Stomach smooth muscle (tissue), 2 donors: ENCODE measurements at regions not wholly inside any gene's neighbourhood (a gene's known extent, or its start where the extent isn't known, plus 50 kb on each side); places are given as distances from the start of the nearest gene placed in this dataset.
"Not testable (repeated sequence)": the region's sequence is repeated elsewhere in the genome, so short reads cannot be mapped to it uniquely, and the experiment has no call there.

Experiments used
- H3K27ac ChIP-seq: one replicate; pipeline ENCODE4 v1.7.0; 2013; ENCODE audit warnings: mild to moderate bottlenecking, low read length, inconsistent platforms
- H3K27me3 ChIP-seq, 2 donors: one replicate each; pipeline ENCODE4 v1.7.0; 2013; ENCODE audit warnings: low read length in 2 of 2; ENCODE audit not compliant: insufficient read depth in 2 of 2, control insufficient read depth in 1 of 2
- H3K36me3 ChIP-seq, 2 donors: one replicate each; pipeline ENCODE4 v1.7.0; 2013; ENCODE audit warnings: low read length in 2 of 2; ENCODE audit not compliant: control insufficient read depth in 2 of 2, insufficient read depth in 2 of 2
- H3K4me1 ChIP-seq: one replicate; pipeline ENCODE4 v1.7.0; 2013; ENCODE audit warnings: low read length; ENCODE audit not compliant: control insufficient read depth, insufficient read depth
- H3K4me3 ChIP-seq, 2 donors: one replicate each; pipeline ENCODE4 v1.7.0; 2013; ENCODE audit warnings: low read length in 2 of 2
- H3K9ac ChIP-seq, 2 donors: one replicate each; pipeline ENCODE4 v1.7.0; 2013; ENCODE audit warnings: low read length in 2 of 2, mild to moderate bottlenecking in 1 of 2
- H3K9me3 ChIP-seq, 2 donors: one replicate each; pipeline ENCODE4 v1.7.0; 2013; ENCODE audit warnings: low read length in 2 of 2; ENCODE audit not compliant: control insufficient read depth in 2 of 2
- donor health status: healthy.
- donor health status: Pancreatic carcinoma.

DNA sequence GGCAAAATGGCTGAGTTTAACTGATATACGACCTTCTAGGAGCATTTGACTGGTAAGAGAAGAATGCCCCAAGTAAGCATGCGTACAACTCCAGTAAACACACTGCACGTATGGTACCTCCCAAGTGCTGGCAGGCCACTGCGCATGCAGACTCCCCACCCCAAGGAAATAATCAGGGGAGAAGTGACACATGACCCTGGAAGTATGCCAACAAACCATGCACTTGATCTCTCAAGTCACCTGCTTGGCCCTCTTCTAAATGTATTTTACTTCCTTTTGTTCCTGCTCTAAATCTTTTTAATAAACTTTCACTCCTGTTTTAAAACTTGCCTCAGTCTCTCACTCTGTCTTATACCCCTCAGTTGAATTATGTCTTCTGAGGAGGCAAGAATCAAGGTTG, 129.8 kb upstream of the COL5A2 start:
- no peak overlapping the region for H3K9ac ChIP-seq
- no peak overlapping the region for H3K27ac ChIP-seq
- no peaks in the 10 kb centered on the region for H3K36me3 ChIP-seq
- H3K4me1 ChIP-seq = no peaks in the 10 kb centered on the region
- H3K4me3 ChIP-seq = no peak overlapping the region
- H3K9me3 ChIP-seq = no peaks in the 10 kb centered on the region
- no peaks in the 10 kb centered on the region for H3K27me3 ChIP-seq

DNA sequence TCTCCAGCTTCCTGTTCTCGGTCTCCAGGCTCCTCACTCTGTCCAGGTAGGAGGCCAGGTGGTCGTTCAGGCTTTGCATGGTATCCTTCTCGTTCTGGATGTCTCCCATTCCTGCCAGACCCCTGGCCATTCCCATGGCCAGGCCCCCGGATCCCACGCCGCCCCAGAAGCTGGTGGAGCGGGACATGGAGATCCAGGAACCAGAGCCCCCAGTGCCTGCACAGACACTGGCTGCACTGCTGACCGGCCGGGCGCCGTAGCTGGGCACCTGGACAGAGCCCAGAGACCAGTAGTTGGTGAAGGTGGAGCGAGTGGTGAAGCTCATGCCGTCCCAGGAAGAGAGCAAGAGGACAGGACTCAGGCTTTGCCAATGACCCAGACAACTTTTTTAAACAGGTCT, 129.1 kb upstream of the WDR75 start:
- Histone ChIP-seq H3K4me3 (no peak overlapping the region), H3K27ac (no peak overlapping the region), H3K27me3 (no peaks in the 10 kb centered on the region), H3K36me3 (no peaks in the 10 kb centered on the region), H3K9ac (no peak overlapping the region), H3K9me3 (no peaks in the 10 kb centered on the region), H3K4me1 (no peaks in the 10 kb centered on the region)

DNA sequence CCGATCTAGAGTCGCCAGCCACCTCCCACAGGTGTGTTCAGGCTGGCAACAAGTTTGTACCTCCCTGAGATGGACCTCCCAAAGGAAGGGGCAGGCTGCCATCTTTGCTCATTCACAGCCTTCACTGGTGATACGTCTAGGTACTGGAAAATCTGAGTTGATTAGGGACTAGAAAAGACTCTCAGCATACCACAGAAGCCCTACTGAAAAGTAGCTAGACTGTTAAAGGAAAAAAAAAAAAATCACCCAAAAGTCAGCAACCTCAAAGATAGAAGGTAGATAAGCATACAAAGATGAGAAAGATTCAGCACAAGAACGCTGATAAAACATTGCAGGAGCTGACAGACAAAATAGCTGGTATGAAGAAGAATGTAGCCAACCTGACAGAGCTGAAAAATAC, 128.6 kb upstream of the WDR75 start:
- Histone ChIP-seq H3K9ac (no peak overlapping the region), H3K36me3 (no peaks in the 10 kb centered on the region), H3K27ac (no peak overlapping the region), H3K4me1 (no peaks in the 10 kb centered on the region), H3K4me3 (no peak overlapping the region), H3K9me3 (no peaks in the 10 kb centered on the region), H3K27me3 (no peaks in the 10 kb centered on the region)

DNA sequence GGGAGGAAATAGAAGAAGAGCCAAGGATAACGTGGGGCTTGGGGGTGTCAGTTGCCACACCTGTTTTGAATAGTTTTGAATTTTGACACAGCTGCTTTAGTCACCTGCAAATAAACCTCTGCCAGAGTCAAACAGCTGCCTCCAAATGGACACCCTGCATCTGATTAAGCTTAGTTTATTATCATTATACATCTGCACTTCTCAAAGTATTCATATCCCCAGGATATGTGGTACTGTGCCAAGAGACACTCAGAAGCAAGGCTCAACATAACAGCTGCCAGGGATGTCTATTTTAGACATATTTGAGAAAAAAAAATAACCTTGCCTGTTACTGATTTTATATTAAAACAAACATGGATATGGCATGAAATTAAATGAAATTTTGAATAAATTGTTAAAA, 122.5 kb upstream of the WDR75 start:
- Histone ChIP-seq H3K36me3 (no peaks in the 10 kb centered on the region), H3K9me3 (peaks cover 0 to 6% of the 10 kb centered on the region in 2 donors), H3K27ac (no peak overlapping the region), H3K27me3 (no peaks in the 10 kb centered on the region), H3K4me1 (no peaks in the 10 kb centered on the region), H3K9ac (no peak overlapping the region), H3K4me3 (no peak overlapping the region)

DNA sequence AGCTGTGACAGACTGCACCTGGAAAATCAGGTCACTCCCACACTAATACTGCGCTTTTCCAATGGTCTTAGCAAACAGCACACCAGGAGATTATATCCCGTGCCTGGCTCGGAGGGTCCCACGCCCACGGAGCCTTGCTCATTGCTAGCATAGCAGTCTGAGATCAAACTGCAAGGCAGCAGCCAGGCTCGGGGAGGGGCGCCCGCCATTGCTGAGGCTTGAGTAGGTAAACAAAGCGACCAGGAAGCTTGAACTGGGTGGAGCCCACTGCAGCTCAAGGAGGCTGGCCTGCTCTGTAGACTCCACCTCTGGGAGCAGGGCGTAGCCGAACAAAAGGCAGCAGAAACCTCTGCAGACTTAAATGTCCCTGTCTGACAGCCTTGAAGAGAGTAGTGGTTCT, 121.8 kb upstream of the WDR75 start:
- not testable (repeated sequence) for H3K4me1 ChIP-seq, H3K36me3 ChIP-seq, H3K9me3 ChIP-seq, H3K9ac ChIP-seq, H3K27ac ChIP-seq, H3K27me3 ChIP-seq, H3K4me3 ChIP-seq

DNA sequence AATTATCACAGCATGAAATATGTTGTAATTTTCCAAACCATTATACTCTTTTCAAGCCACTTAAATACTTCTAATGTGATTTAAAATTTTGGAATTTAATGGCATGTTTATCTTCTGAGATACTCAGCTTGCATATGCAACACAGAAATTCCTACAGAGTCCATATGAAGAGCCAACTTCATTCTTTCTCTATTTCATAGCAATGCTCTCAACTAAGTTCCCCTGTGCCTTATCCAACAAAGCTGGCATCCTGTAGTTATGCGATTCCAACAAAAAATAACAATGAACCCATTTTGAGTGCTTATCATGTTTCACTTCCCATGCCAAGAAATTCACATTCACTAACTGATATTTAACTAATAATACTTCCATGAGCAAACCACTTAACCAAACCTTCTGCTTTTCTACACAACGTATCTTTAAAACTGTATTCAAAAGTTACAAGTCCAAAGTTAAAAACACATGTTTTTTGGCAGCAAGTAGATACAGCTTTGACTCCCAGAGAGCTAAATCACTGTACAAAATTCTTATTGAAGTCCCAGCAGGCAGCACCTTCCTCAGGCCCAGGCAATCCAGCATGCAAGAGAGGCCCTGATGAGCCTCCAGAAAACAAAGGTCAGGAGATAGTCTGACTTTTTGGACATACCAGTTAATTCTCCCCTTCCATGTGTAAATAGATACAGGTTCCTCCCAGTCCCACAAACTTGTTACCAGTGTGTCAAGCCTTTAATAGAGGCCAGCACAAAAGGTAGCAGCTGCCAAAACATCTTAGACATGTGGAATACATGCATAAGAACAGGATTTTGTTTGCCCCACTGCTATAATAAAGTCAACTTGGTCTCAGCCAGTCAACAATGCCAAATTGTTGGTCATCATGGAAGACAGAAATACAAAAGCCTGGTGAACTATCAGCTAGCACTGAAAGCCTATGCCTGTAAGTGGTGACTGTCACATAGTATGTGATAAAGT, 113.1 kb upstream of the WDR75 start:
- H3K27me3 ChIP-seq = no peaks in the 10 kb centered on the region
- H3K36me3 ChIP-seq = no peaks in the 10 kb centered on the region
- H3K9ac ChIP-seq = no peak overlapping the region
- H3K4me1 ChIP-seq = peaks cover 3% of the 10 kb centered on the region
- H3K9me3 ChIP-seq = no peaks in the 10 kb centered on the region
- H3K27ac ChIP-seq = no peak overlapping the region
- no peak overlapping the region for H3K4me3 ChIP-seq

DNA sequence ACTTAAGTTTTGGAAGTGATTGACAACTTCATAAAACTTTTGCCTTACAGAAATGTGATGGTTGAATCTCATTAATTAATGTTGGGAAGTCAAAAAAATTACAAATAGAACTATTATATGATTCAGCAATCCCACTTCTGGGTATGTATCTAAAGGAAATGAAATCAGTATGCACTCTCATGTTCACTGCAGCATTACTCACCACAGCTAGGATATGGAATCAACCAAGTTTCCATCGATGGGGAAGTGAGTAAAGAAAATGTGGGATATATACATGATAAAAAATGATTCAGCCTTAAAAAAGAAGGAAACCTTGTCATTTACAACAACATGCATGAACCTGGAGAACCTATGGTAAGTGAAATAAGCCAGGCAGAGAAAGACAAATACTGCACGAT, 112.4 kb upstream of the WDR75 start:
- Histone ChIP-seq H3K9me3 (no peaks in the 10 kb centered on the region), H3K36me3 (no peaks in the 10 kb centered on the region), H3K27ac (no peak overlapping the region)

DNA sequence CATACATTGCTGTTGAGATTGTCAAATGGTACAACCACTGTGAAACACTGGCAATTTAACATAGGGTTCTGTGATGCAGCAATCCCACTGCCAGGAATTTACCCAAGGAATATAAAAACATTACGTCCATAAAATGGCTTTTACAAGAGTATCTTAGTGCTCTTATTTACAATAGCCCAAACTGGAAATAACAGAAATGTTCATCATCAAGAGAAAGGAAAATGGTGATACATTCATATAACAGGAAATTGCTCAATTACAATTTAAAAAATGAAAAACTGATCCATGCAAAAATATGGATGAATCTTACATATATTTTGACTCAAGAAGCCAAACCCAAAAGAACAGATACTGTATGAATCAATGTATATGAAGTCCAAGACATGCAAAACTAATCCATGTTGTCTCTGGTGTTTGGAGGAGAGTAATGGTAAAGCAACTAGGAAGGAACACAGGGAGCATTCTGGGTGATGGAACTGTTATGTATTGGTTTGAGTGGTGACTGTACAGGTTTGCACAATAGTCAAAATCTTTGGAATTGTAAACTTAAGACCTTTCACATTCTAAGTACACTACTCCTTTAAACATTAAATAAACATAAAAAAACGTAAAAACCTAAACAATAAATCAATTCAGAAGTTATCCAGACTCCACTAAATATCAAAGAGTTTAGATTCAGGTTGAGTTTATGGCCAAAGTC, 104.8 kb upstream of the WDR75 start:
- Histone ChIP-seq H3K27ac (no peak overlapping the region), H3K27me3 (no peaks in the 10 kb centered on the region), H3K4me3 (no peak overlapping the region), H3K36me3 (no peaks in the 10 kb centered on the region), H3K9me3 (peaks cover 0 to 3% of the 10 kb centered on the region in 2 donors), H3K4me1 (peaks cover 4% of the 10 kb centered on the region), H3K9ac (no peak overlapping the region)

More for the DNA sequence above, 112.4 kb upstream of the WDR75 start:
- H3K4me3 ChIP-seq = no peak overlapping the region
- H3K9ac ChIP-seq = no peak overlapping the region
- H3K27me3 ChIP-seq = no peaks in the 10 kb centered on the region
- peaks cover 3% of the 10 kb centered on the region for H3K4me1 ChIP-seq

DNA sequence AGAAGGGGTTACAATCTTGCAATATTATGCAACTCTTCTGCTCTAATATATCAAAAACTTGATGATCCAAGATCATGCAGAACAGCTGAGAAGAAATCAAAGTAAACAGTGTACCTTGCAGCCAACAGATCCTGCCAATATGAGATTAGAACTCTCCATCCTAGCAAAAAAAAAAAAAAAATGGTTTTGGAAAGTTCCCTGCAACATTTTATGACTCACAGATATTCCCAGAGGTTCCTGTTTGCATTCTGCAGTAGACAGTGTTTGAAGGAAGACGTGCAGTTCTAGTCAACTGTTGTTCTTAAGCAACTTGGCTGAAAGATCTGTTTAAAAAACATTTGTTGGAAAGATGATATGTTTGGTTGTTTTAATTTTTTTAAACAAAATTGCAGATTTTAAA, 103.6 kb upstream of the WDR75 start:
- peaks cover 0 to 3% of the 10 kb centered on the region in 2 donors for H3K9me3 ChIP-seq
- H3K4me3 ChIP-seq = no peak overlapping the region
- peaks cover 4% of the 10 kb centered on the region for H3K4me1 ChIP-seq
- H3K9ac ChIP-seq = no peak overlapping the region
- no peaks in the 10 kb centered on the region for H3K36me3 ChIP-seq
- H3K27ac ChIP-seq = no peak overlapping the region
- no peaks in the 10 kb centered on the region for H3K27me3 ChIP-seq

DNA sequence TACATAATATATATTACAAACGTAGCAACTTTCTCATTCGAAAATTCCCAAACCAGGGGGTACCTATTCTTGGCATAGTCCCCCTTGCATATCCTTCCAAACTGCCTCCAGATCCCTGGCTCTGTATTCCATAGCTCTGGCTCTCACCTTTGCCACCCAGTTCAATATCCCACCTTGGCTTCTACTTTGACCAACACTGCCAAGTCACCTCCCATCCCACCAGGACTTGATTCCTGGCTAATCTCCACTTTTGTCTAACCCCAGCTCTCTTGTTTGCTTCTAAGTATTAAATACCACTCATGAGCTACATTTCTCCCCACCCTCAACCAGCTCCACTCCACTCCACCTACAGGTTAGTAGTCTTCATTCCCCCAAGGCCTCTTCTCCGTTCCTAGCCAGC, 103.2 kb upstream of the WDR75 start:
- H3K4me1 ChIP-seq = peaks cover 4% of the 10 kb centered on the region
- H3K9me3 ChIP-seq = peaks cover 0 to 3% of the 10 kb centered on the region in 2 donors
- H3K9ac ChIP-seq = no peak overlapping the region
- H3K27ac ChIP-seq = peak overlapping the region; percentile 32
- no peak overlapping the region for H3K4me3 ChIP-seq
- H3K27me3 ChIP-seq = no peaks in the 10 kb centered on the region
- no peaks in the 10 kb centered on the region for H3K36me3 ChIP-seq

DNA sequence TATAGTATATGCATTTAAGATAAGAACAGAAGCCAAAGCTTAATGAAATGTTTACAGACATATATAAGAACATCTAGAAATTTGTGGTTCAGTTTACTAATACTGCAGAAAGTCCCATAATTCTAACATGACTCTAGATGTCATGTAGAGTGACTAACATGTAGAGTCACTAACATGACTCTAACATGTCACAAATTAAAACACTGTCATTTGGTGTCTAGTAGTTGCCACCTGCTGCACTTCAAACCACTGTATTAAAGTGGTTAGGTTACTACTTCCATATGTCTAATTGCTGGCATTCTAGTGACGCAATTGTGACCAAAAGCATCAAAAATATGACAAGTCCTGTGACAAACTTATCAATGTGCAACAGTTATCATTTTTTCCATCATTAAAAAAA, 100.2 kb upstream of the WDR75 start:
- no peaks in the 10 kb centered on the region for H3K27me3 ChIP-seq
- H3K9ac ChIP-seq = no peak overlapping the region
- H3K36me3 ChIP-seq = no peaks in the 10 kb centered on the region
- H3K9me3 ChIP-seq = peaks cover 0 to 3% of the 10 kb centered on the region in 2 donors
- no peak overlapping the region for H3K4me3 ChIP-seq
- no peak overlapping the region for H3K27ac ChIP-seq
- H3K4me1 ChIP-seq = peaks cover 4% of the 10 kb centered on the region
